H1 (cell line): ENCODE measurements at regions not wholly inside any gene's neighbourhood (a gene's known extent, or its start where the extent isn't known, plus 50 kb on each side); places are given as distances from the start of the nearest gene placed in this dataset.

Experiments used
- ATF3 ChIP-seq: IDR thresholded peaks from 2 replicates; pipeline ENCODE4 v1.6.1; 2011; ENCODE audit warnings: low read depth, mild to moderate bottlenecking, low read length; ENCODE audit not compliant: insufficient read depth
- CBX5 ChIP-seq: fragments of 300-800, 300-1000 bp; sonication (generic); IDR thresholded peaks from 2 replicates; pipeline ENCODE4 v1.7.1; 2016; ENCODE audit warnings: antibody characterized with exemption, low read length, low read depth
- CHD1 ChIP-seq: IDR thresholded peaks from 2 replicates; pipeline ENCODE4 v1.6.1; 2012; ENCODE audit warnings: low read depth, low read length, improper control_type of control experiment
- CHD7 ChIP-seq: fragments of 300-600 bp; sonication (generic); IDR thresholded peaks from 2 replicates; pipeline ENCODE4 v1.7.1; 2012; ENCODE audit warnings: low read length, moderate library complexity, mild to moderate bottlenecking, inconsistent platforms; ENCODE audit not compliant: insufficient replicate concordance
- SAP30 ChIP-seq: fragments of 300-600 bp; sonication (generic); IDR thresholded peaks from 2 replicates; pipeline ENCODE4 v1.7.1; 2012; ENCODE audit warnings: low read length, moderate library complexity, mild to moderate bottlenecking, inconsistent platforms; ENCODE audit not compliant: insufficient read depth, insufficient replicate concordance
- SP1 ChIP-seq: IDR thresholded peaks from 2 replicates; pipeline ENCODE4 v1.6.1; 2011; ENCODE audit warnings: low read depth, low read length
- TAF7 ChIP-seq: optimal IDR thresholded peaks from 2 replicates; pipeline ENCODE3; 2011; ENCODE audit warnings: low read depth, mild to moderate bottlenecking, inconsistent platforms, low read length, moderate library complexity, borderline replicate concordance

- no peak for TF ChIP-seq CHD7
- no peak for TF ChIP-seq CHD1
- TF ChIP-seq ATF3: no peak
- no peak for TF ChIP-seq SAP30
- TF ChIP-seq TAF7: no peak
- no peak for TF ChIP-seq CBX5
- no peak for TF ChIP-seq SP1
These were observed 282.9 kb downstream of the ZNF674 start (continued) for GRCh38 chrX:46262304-46262703.
